Nephron (organoid): ENCODE measurements at regions not wholly inside any gene's neighbourhood (a gene's known extent, or its start where the extent isn't known, plus 50 kb on each side); places are given as distances from the start of the nearest gene placed in this dataset.

ENCODE experiments used
- H3K27ac Mint-ChIP-seq, 3 experiments: 2 replicates each; pipeline ENCODE4 v1.8.0; 2020; ENCODE audit warnings: mixed read lengths in 3 of 3, mild to moderate bottlenecking in 2 of 3, moderate library complexity in 1 of 3
- H3K27me3 Mint-ChIP-seq: 2 replicates; pipeline ENCODE4 v1.8.0; 2021; ENCODE audit warnings: low read depth, mild to moderate bottlenecking, moderate library complexity, mixed read lengths
- H3K36me3 Mint-ChIP-seq: 2 replicates; pipeline ENCODE4 v1.8.0; 2020; ENCODE audit warnings: low read depth, mixed read lengths
- H3K4me1 Mint-ChIP-seq: 2 replicates; pipeline ENCODE4 v1.8.0; 2020; ENCODE audit warnings: mixed read lengths
- H3K4me3 Mint-ChIP-seq, 3 experiments: 2 replicates each; pipeline ENCODE4 v1.8.0; 2020; ENCODE audit warnings: mild to moderate bottlenecking in 3 of 3, mixed read lengths in 3 of 3, moderate library complexity in 2 of 3
- H3K9me3 Mint-ChIP-seq: 2 replicates; pipeline ENCODE4 v1.8.0; 2020; ENCODE audit warnings: mixed read lengths
- CTCF ChIP-seq, 3 experiments: fragments of 200-600 bp; sonication (generic); IDR thresholded peaks; one replicate each; pipeline ENCODE4 v1.5.0; 2021; ENCODE audit warnings: antibody characterized with exemption in 3 of 3; ENCODE audit not compliant: unreplicated experiment in 3 of 3

- H3K27me3 Mint-ChIP-seq: no peaks in the 10 kb centered on the region
- peaks cover 6% of the 10 kb centered on the region for H3K9me3 Mint-ChIP-seq
- no peak for TF ChIP-seq CTCF (IDR thresholded peaks at IDR 0.05; ENCODE audit: unreplicated experiment in 3 of 3)
- no peaks in the 10 kb centered on the region for H3K4me1 Mint-ChIP-seq
- no peak overlapping the region for H3K4me3 Mint-ChIP-seq
- H3K27ac Mint-ChIP-seq: no peak overlapping the region
- H3K36me3 Mint-ChIP-seq: no peaks in the 10 kb centered on the region
These were observed 158.8 kb upstream of the SP8 start for GRCh38 chr7:20945451-20945850.

- no peaks in the 10 kb centered on the region for H3K4me1 Mint-ChIP-seq
- H3K4me3 Mint-ChIP-seq: no peak overlapping the region
- H3K9me3 Mint-ChIP-seq: no peaks in the 10 kb centered on the region
- peaks cover 3% of the 10 kb centered on the region for H3K27me3 Mint-ChIP-seq
- H3K36me3 Mint-ChIP-seq: no peaks in the 10 kb centered on the region
- no peak overlapping the region for H3K27ac Mint-ChIP-seq
- TF ChIP-seq CTCF (IDR thresholded peaks at IDR 0.05; ENCODE audit: unreplicated experiment in 3 of 3): no peak
These were observed 166.2 kb upstream of the SP8 start for GRCh38 chr7:20952916-20953315.

GRCh38 chr7:20954711-20955619 lies 168.3 kb upstream of the SP8 start:
- no peak overlapping the region for H3K4me3 Mint-ChIP-seq
- no peaks in the 10 kb centered on the region for H3K4me1 Mint-ChIP-seq
- H3K9me3 Mint-ChIP-seq: no peaks in the 10 kb centered on the region
- no peak for TF ChIP-seq CTCF (IDR thresholded peaks at IDR 0.05; ENCODE audit: unreplicated experiment in 3 of 3)
- no peak overlapping the region for H3K27ac Mint-ChIP-seq
- H3K27me3 Mint-ChIP-seq: peaks cover 3% of the 10 kb centered on the region
- no peaks in the 10 kb centered on the region for H3K36me3 Mint-ChIP-seq

GRCh38 chr7:20958572-20958971 lies 171.9 kb upstream of the SP8 start:
- Mint-ChIP-seq H3K36me3 (no peaks in the 10 kb centered on the region), H3K4me1 (no peaks in the 10 kb centered on the region), H3K4me3 (no peak overlapping the region), H3K27me3 (peaks cover 3% of the 10 kb centered on the region), H3K27ac (no peak overlapping the region), H3K9me3 (no peaks in the 10 kb centered on the region)
- no peak for TF ChIP-seq CTCF (IDR thresholded peaks at IDR 0.05; ENCODE audit: unreplicated experiment in 3 of 3)

GRCh38 chr7:20959281-20959680 lies 172.6 kb upstream of the SP8 start:
- Mint-ChIP-seq H3K27me3 (peaks cover 3% of the 10 kb centered on the region), H3K4me1 (no peaks in the 10 kb centered on the region), H3K36me3 (no peaks in the 10 kb centered on the region), H3K27ac (no peak overlapping the region), H3K9me3 (no peaks in the 10 kb centered on the region), H3K4me3 (no peak overlapping the region)
- no peak for TF ChIP-seq CTCF (IDR thresholded peaks at IDR 0.05; ENCODE audit: unreplicated experiment in 3 of 3)
